Choroid plexus epithelial cell (primary cell): ENCODE measurements at regions not wholly inside any gene's neighbourhood (a gene's known extent, or its start where the extent isn't known, plus 50 kb on each side); places are given as distances from the start of the nearest gene placed in this dataset.

Experiments
- DNase-seq: peaks from one replicate; pipeline ENCODE4 v3.0.0-alpha.2; 2010; ENCODE audit warnings: low read depth
- H3K4me3 ChIP-seq: 2 replicates; pipeline ENCODE4 v1.5.1; 2011; ENCODE audit warnings: low read depth, mild to moderate bottlenecking, control low read depth, low read length, moderate library complexity
- CTCF ChIP-seq: conservative IDR thresholded peaks from 2 replicates; pipeline ENCODE4 v1.5.1; 2011; ENCODE audit warnings: low read depth, mild to moderate bottlenecking, control low read depth, inconsistent platforms, low read length, moderate library complexity

GRCh38 chr14:28936601-28937000, 170.0 kb downstream of the FOXG1 start:
- no peak overlapping the region for H3K4me3 ChIP-seq
- TF ChIP-seq CTCF: no peak
- no peak for DNase-seq

GRCh38 chr14:28941758-28942157, 175.2 kb downstream of the FOXG1 start:
- DNase-seq: no peak
- TF ChIP-seq CTCF: no peak
- no peak overlapping the region for H3K4me3 ChIP-seq

DNA sequence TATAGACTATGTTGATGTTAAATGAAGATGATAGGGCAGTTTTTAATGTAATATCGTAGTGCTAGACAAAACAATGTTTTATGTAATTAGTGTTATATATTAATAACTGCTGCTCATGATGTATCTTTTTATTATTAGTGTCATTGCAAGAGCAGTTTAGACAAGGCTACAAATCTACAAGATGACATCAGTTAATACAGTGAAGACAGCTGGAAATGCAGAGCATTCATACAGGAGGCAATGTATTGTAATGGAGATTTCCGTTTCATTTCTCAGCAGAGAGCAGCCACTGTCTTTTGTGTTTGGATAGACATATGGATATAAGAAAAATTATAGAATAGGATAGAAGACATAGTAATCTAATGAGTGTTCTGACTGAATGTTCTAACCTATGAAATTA, 178.0 kb downstream of the FOXG1 start:
- DNase-seq: no peak
- no peak overlapping the region for H3K4me3 ChIP-seq
- no peak for TF ChIP-seq CTCF

DNA sequence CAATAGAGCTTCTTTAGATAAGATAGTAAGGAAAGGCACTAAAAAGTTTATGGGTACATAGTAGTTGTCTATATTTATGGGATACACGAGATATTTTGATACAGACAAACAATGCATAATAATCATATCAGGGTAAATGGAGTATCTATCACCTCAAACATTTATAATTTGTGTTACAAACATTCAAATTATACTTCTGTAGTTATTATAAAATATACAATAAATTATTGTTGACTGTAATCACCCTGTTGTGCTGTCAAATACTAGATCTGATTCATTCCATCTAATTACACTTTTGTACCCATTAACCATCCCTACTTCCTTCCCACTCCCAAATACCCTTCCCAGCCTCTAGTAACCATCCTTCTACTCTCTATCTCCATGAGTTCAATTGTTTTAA, 179.7 kb downstream of the FOXG1 start:
- H3K4me3 ChIP-seq: no peak overlapping the region
- no peak for TF ChIP-seq CTCF
- DNase-seq: no peak

GRCh38 chr14:28949503-28949902, 182.9 kb downstream of the FOXG1 start:
- no peak for DNase-seq
- H3K4me3 ChIP-seq: no peak overlapping the region
- TF ChIP-seq CTCF: no peak

DNA sequence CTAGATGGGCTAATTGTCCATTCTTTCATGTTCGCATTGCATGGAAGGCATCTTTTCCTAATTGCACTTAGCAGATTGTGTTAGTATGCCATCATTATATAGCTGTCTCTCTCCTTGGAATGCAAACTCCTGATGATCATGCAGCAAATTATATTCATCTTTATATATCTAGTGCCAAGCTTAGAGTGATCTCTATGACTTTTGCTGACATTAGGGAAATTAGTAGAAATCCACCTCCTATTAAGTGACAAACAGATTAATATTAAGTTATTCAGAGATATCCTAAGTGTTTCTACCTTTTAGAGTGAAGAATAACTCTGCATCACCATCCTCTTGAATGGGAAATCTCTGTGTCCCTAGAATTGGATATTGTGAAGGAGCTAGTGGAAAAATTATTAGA, 185.6 kb downstream of the FOXG1 start:
- no peak for TF ChIP-seq CTCF
- no peak overlapping the region for H3K4me3 ChIP-seq
- no peak for DNase-seq

GRCh38 chr14:28952666-28953065, 186.1 kb downstream of the FOXG1 start:
- H3K4me3 ChIP-seq: no peak overlapping the region
- no peak for DNase-seq
- TF ChIP-seq CTCF: no peak
